Transverse colon (tissue), 4 donors: ENCODE measurements at regions not wholly inside any gene's neighbourhood (a gene's known extent, or its start where the extent isn't known, plus 50 kb on each side); places are given as distances from the start of the nearest gene placed in this dataset.

ENCODE experiments used
- POLR2A ChIP-seq: fragments of 450-650 bp; IDR thresholded peaks from one replicate; pipeline ENCODE4 v1.6.1; 2016; ENCODE audit warnings: antibody characterized with exemption, mild to moderate bottlenecking, moderate library complexity
- POLR2AphosphoS5 ChIP-seq, 3 donors: sonication (generic); formaldehyde crosslinking; IDR thresholded peaks; one replicate each; pipeline ENCODE4 v1.6.1; 2016; ENCODE audit warnings: antibody characterized with exemption in 3 of 3
- TF ChIP-seq, protein P1 (sequence below), 5 experiments: fragments of 200-600 bp in 3 of 5; fragments of 450-650 bp in 2 of 5; sonication (generic) in 3 of 5; IDR thresholded peaks; 1 replicate in 2 of 5; 2 replicates in 3 of 5; pipeline ENCODE4 v1.5.1; 2016 to 2017; ENCODE audit warnings: antibody characterized with exemption in 5 of 5, inconsistent platforms in 3 of 5, mild to moderate bottlenecking in 2 of 5, moderate library complexity in 1 of 5

- TF ChIP-seq, protein P1, sequence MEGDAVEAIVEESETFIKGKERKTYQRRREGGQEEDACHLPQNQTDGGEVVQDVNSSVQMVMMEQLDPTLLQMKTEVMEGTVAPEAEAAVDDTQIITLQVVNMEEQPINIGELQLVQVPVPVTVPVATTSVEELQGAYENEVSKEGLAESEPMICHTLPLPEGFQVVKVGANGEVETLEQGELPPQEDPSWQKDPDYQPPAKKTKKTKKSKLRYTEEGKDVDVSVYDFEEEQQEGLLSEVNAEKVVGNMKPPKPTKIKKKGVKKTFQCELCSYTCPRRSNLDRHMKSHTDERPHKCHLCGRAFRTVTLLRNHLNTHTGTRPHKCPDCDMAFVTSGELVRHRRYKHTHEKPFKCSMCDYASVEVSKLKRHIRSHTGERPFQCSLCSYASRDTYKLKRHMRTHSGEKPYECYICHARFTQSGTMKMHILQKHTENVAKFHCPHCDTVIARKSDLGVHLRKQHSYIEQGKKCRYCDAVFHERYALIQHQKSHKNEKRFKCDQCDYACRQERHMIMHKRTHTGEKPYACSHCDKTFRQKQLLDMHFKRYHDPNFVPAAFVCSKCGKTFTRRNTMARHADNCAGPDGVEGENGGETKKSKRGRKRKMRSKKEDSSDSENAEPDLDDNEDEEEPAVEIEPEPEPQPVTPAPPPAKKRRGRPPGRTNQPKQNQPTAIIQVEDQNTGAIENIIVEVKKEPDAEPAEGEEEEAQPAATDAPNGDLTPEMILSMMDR (IDR thresholded peaks at IDR 0.05), result no peak
- TF ChIP-seq POLR2A (no peak), POLR2AphosphoS5 (IDR thresholded peaks at IDR 0.05) (no peak)
These were observed 136.8 kb downstream of the FASLG start for GRCh38 chr1:172795741-172796140.
